ENCODE measurements at regions not wholly inside any gene's neighbourhood (a gene's known extent, or its start where the extent isn't known, plus 50 kb on each side); places are given as distances from the start of the nearest gene placed in this dataset.

DNA sequence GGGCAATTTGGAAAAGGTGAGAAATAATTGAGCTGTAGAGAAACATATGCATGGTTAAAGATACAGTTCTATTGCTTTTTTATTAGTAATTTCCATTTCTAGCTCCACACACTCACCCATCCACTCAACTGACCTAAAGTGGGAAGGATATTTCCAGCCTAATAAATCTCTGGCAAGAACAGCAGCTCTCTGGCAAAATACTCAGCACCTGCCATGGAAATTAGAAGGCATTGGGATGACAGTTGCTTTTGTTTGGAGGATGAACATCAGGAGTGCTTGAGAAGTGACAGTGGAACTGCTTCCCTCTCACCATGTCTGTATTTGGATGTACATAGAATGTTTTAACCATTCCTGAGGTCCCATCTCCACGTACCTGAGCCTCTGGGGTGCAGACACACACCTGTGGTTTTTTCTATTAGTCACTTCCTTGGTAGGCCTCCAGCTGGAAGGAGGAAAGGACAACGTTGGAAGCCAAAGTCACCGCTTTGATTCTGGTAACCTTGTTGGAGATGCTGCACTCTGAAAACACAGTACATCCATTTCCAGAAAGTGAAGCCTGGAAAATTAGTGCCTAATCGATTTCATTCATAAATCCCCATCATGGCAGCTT, 62.3 kb upstream of the RUNX1 start:
- DNase-seq (no peak), ATAC-seq (no peak)
- Histone ChIP-seq H3K27ac (no peak overlapping the region), H3K4me3 (no peak overlapping the region), H3K4me1 (no peaks in the 10 kb centered on the region), H3K36me3 (no peaks in the 10 kb centered on the region), H3K9me3 (no peaks in the 10 kb centered on the region), H3K27me3 (no peaks in the 10 kb centered on the region)
- TF ChIP-seq, protein P1, sequence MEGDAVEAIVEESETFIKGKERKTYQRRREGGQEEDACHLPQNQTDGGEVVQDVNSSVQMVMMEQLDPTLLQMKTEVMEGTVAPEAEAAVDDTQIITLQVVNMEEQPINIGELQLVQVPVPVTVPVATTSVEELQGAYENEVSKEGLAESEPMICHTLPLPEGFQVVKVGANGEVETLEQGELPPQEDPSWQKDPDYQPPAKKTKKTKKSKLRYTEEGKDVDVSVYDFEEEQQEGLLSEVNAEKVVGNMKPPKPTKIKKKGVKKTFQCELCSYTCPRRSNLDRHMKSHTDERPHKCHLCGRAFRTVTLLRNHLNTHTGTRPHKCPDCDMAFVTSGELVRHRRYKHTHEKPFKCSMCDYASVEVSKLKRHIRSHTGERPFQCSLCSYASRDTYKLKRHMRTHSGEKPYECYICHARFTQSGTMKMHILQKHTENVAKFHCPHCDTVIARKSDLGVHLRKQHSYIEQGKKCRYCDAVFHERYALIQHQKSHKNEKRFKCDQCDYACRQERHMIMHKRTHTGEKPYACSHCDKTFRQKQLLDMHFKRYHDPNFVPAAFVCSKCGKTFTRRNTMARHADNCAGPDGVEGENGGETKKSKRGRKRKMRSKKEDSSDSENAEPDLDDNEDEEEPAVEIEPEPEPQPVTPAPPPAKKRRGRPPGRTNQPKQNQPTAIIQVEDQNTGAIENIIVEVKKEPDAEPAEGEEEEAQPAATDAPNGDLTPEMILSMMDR (IDR thresholded peaks at IDR 0.05), result no peak
- intact Hi-C loops (cut with DNase I), result no loop called here

DNA sequence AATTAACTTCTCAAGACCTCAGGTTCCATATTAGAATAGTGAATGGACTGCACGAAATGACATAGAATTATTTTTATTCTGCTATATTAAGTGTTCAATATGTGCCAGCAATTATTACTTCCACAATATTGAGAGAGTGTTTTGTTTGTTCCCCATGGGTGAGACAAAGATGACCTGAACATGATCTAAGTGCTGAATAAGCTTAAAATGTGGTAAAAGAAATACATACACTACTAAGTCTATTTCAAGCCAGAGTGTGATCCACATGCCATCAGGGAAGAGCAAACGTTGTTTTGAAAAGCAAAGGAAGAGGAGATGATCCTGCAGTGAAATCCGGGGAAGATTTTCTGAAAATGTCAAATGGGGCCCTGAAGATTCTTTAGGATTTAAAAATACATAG, 59.8 kb upstream of the RUNX1 start:
- intact Hi-C loops (cut with DNase I), result no loop called here
- TF ChIP-seq, protein P1 (IDR thresholded peaks at IDR 0.05), result no peak
- ATAC-seq, result no peak
- DNase-seq, result no peak
- Histone ChIP-seq H3K4me3 (no peak overlapping the region), H3K36me3 (no peaks in the 10 kb centered on the region), H3K4me1 (no peaks in the 10 kb centered on the region), H3K27ac (no peak overlapping the region), H3K27me3 (no peaks in the 10 kb centered on the region), H3K9me3 (no peaks in the 10 kb centered on the region)

DNA sequence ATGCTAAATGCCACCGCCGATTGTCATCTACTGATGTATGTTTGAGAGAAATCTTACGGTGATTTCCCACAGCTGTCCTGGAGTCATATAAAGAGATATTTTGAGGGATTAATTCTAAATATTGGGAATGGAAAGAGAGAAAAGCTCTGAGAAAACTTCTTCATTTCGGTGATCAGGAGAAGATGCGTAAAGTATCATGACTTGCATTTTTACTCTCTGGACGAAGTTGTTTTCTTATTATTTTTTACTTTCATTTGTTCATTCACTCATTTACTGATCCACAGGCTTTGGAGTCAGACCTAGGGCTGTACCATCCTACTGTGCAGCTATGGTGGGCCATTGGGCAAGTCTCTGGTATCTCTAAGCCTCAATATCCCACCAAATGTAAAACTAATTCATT, 58.4 kb upstream of the RUNX1 start:
- H3K4me1 ChIP-seq, result no peaks in the 10 kb centered on the region
- no peaks in the 10 kb centered on the region for H3K9me3 ChIP-seq
- no peak overlapping the region for H3K27ac ChIP-seq
- TF ChIP-seq, protein P1 (IDR thresholded peaks at IDR 0.05), result no peak
- ATAC-seq (no peak), DNase-seq (no peak)
- H3K36me3 ChIP-seq, result no peaks in the 10 kb centered on the region
- no peaks in the 10 kb centered on the region for H3K27me3 ChIP-seq
- no peak overlapping the region for H3K4me3 ChIP-seq
- intact Hi-C loops (cut with DNase I), result no loop called here

DNA sequence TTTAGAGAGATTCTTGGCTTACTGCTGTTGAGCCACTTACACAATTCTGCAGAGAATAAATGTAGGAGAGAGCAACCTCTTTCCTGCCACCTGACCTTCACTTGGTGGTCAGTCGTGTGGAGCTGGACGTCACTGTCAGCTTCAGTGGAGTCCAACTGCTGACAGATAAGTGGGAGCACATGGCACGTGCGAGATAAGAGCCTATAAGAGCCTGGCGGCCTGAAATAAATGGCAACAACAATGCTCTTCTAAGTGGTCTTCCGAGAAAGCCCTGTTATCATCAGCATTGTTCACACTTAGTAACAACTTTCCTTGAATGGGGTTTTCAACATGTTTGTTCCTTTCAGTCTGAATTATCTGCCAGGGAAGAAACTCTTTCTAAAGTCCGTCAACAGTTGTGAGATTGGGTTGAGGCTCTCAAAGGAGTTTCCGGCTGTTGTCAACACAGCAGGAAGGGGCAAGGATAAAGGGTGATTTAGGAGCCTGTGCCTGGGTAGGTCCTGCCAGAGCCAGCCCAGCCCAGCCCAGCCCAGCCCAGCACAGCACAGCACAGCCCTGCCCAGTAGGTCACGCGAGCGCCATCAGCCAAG, 57.2 kb upstream of the RUNX1 start:
- H3K36me3 ChIP-seq, result no peaks in the 10 kb centered on the region
- H3K27ac ChIP-seq, result no peak overlapping the region
- no peak for DNase-seq
- no peak for ATAC-seq
- no peaks in the 10 kb centered on the region for H3K4me1 ChIP-seq
- intact Hi-C loops (cut with DNase I), result no loop called here
- H3K9me3 ChIP-seq, result no peaks in the 10 kb centered on the region
- TF ChIP-seq, protein P1 (IDR thresholded peaks at IDR 0.05), result no peak
- no peaks in the 10 kb centered on the region for H3K27me3 ChIP-seq
- no peak overlapping the region for H3K4me3 ChIP-seq

DNA sequence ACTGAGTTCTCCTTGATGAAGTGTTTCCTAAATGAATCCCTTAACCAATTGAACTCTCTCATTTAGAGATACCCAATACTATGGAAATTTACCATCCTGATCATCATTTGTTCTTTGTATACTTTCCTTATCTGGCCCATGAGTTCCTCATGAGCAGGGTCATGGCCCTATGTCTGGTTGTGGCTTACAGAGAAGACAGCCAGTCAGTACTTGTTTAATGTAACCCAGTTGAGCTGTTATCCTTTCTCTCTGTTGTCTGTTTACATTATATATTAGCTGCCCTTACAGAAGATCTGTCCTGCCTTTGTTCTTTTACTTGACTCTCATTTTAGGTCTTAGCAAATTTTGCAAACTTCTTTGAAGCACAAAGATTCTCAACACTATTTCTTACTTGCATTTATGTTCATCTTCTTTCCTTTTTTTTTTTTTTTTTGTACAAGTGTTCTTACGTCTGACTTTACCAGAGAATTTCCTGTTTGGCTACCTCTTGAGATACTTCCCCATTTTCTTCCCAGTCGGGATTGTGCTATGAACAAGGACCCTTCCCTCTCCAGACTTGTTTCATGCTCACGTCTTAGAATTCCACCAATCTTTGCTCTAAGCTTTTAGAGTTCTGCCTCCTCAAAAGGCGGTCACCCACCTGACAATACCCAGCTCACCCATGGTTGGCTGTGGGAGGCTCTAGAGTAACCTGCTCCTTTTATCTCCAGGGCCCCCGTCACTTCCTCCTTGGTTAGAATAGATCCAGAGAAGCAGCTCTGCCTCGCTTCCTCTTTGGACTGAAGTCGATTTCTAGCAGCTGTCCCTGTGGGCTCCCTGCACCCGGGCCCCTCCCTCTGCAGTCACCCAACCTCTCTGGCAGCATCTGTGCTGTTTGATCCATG, 53.6 kb upstream of the RUNX1 start:
- no peak for DNase-seq

More for the DNA sequence above, 53.6 kb upstream of the RUNX1 start:
- H3K27ac ChIP-seq, result no peak overlapping the region
- no peaks in the 10 kb centered on the region for H3K36me3 ChIP-seq
- H3K27me3 ChIP-seq, result no peaks in the 10 kb centered on the region
- no peaks in the 10 kb centered on the region for H3K4me1 ChIP-seq
- ATAC-seq, result peak; percentile 85
- TF ChIP-seq, protein P1 (IDR thresholded peaks at IDR 0.05), result no peak
- intact Hi-C loops (cut with DNase I), result no loop called here
- H3K4me3 ChIP-seq, result no peak overlapping the region
- H3K9me3 ChIP-seq, result no peaks in the 10 kb centered on the region

All from upper lobe of right lung (tissue), 1 donor.